ENCODE measurements at regions not wholly inside any gene's neighbourhood (a gene's known extent, or its start where the extent isn't known, plus 50 kb on each side); places are given as distances from the start of the nearest gene placed in this dataset.

DNA sequence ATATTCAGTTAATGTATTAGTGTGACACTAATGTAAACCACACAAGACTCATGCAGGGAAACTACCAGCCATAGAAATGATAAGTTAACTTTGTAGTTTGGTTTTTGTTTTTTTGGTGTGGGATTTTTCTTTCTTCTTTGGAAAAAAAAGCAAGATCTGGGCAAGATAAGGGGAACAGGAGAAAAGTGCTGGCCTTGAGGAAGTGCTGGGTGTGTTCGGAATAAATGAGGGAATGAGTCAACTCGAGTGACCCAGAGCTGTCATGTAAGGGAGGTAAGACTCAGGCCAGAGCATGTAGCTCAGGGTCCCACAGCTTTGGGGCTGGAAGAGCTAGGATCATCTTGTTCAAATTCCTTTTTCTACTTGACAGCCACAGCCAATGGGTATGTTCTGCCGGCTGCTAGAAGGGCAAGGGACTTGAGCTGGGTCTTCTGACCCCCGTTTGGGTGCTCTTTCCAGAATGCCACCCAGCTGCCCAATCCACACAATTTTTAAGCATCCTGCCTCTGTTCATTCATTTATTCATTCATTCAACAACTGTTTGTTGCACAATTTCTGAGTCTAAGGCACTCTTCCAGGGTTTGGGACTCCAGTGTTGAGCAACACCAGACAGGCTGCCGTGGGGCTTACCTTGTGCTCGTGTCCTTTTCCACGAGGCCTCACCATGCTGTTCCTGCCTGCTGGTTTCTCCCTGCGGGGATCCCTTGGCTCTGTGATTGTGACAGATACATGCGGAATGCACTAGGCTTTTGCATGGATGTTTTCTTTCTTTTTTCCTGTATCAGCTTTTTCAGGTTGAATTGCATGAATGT is 54.5 kb downstream of the CLDN34 start:
- peak in 1 of 2 donors; percentile 53 for DNase-seq (ENCODE audit: low read depth in 2 of 2)

DNA sequence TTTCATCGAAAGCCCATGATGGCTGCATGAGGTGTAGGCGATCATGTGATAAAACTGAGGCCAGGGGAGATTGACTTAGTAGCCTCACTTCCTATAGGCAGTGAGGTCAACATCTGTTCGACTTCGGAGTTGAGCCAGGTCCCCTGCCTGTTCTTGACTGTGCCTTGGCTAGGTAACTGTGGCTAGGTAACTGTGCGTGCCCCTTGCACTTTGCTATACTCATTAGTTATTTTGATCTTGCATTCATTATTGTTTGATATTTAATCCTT is 55.0 kb downstream of the CLDN34 start:
- peak in 1 of 2 donors; percentile 86 for DNase-seq (ENCODE audit: low read depth in 2 of 2)

- DNase-seq (ENCODE audit: low read depth in 2 of 2) = peak; percentile 86 to 93
These were observed 55.6 kb downstream of the CLDN34 start for GRCh38 chrX:10022580-10023245.

GRCh38 chrX:10023821-10024220 is 56.7 kb downstream of the CLDN34 start:
- no peak for DNase-seq (ENCODE audit: low read depth in 2 of 2)

- no peak for DNase-seq (ENCODE audit: low read depth in 2 of 2)
These were observed 58.8 kb downstream of the CLDN34 start for GRCh38 chrX:10025742-10026493.

GRCh38 chrX:10028283-10029104 is 61.3 kb downstream of the CLDN34 start:
- DNase-seq (ENCODE audit: low read depth in 2 of 2) = no peak

GRCh38 chrX:10030570-10030969 is 63.4 kb downstream of the CLDN34 start:
- peak in 1 of 2 donors; percentile 25 for DNase-seq (ENCODE audit: low read depth in 2 of 2)

DNA sequence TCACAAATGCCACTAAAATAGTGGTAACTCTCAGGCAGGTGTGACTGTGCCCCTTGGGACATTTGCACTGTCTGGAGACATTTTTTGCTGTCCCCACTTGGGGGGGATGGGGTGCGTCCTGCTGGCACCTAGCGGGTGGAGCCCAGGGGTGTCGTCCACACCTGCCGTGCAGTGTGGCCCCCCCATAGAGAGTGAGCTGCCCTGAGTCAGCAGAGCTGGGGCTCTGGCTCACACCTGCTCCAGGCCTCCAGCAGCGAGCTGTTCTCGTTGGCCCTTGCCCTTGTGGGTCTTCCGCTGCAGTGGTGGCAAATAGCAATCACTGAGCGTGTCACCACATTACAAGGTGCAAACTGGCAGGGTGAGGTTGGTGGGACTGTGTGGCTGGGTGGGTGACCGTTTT is 64.6 kb downstream of the CLDN34 start:
- DNase-seq (ENCODE audit: low read depth in 2 of 2) = no peak

GRCh38 chrX:10032147-10032546 is 65.0 kb downstream of the CLDN34 start:
- DNase-seq (ENCODE audit: low read depth in 2 of 2) = no peak

- DNase-seq (ENCODE audit: low read depth in 2 of 2) = peak in 1 of 2 donors; percentile 22
These were observed 66.3 kb downstream of the CLDN34 start for GRCh38 chrX:10033375-10034007.

- DNase-seq (ENCODE audit: low read depth in 2 of 2) = no peak
These were observed 67.6 kb downstream of the CLDN34 start for GRCh38 chrX:10034740-10035260.

DNA sequence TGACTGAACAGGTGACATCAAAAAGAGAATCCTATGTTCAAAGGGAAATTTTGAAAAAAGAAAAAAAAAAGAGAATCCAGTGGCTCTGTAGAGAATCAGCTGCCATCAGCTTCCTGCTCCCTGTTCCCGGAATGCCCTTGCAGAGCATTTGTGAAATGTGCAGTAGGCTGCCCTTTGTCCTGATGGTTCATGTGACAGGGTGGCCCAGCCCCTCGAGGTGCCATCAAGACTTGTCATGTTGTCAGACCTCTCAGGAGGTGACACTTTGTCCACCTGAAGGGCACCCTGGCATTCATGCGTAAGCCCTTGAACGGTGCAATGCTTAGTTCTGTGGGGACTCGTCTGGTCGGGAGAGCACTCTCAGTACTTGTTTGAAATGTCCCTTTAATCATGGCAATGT is 71.4 kb downstream of the CLDN34 start:
- no peak for DNase-seq (ENCODE audit: low read depth in 2 of 2)

GRCh38 chrX:10039821-10040793 is 72.9 kb downstream of the CLDN34 start:
- peak in 1 of 2 donors; percentile 56 for DNase-seq (ENCODE audit: low read depth in 2 of 2)

GRCh38 chrX:10040961-10041360 is 73.8 kb downstream of the CLDN34 start:
- DNase-seq (ENCODE audit: low read depth in 2 of 2) = no peak

DNA sequence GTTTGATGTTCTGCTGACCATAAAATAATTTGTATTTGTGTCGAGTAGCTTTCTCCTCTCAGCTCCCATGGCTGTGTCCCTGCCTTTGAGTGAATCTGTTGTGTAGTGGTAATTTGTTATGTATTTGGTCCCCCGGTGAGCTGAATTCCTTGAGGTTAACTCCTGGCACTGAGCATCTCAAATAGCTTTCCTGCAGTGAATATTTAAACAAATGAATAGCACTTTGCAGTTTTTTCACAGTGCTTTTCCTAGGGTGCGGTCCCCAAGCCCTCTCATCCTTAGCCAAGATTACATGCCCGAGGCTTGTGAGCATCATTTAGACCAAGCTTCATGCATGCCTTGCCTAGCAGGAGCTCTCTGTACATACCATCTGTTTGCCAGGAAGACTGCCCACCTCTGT is 74.2 kb downstream of the CLDN34 start:
- DNase-seq (ENCODE audit: low read depth in 2 of 2) = no peak

DNA sequence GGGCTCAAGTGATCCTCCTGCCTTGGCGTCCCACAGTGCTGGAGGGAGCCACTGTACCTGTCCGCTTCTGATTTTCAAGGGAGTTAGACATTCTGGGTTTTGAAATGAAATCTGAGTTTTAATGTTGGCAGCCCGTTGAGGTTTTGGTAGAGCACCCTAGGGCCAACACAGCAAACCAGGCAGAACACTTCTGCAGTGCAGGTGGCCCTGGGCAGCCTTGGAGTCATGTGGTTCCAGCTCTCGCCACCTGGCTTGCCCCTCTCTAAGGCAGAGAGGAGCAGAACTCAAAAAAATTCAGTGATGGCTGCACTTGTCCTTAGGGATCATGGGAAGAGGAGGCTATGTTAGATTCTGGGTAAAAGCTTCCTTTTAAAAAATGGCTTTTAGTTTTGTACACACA is 74.9 kb downstream of the CLDN34 start:
- no peak for DNase-seq (ENCODE audit: low read depth in 2 of 2)

GRCh38 chrX:10043386-10043785 is 76.2 kb downstream of the CLDN34 start:
- no peak for DNase-seq (ENCODE audit: low read depth in 2 of 2)

- DNase-seq (ENCODE audit: low read depth in 2 of 2) = no peak
These were observed 76.9 kb downstream of the CLDN34 start for GRCh38 chrX:10044021-10044420.

- peak; percentile 49 to 67 for DNase-seq (ENCODE audit: low read depth in 2 of 2)
These were observed 78.3 kb downstream of the CLDN34 start for GRCh38 chrX:10045327-10046000.
